LNCaP clone FGC (cell line): ENCODE measurements at regions not wholly inside any gene's neighbourhood (a gene's known extent, or its start where the extent isn't known, plus 50 kb on each side); places are given as distances from the start of the nearest gene placed in this dataset.

Experiments used
- DNase-seq: peaks from one replicate; pipeline ENCODE4 v3.0.0-alpha.2; 2011; ENCODE audit warnings: low read depth
- H3K4me3 ChIP-seq: 2 replicates; pipeline ENCODE4 v1.5.1; 2011; ENCODE audit warnings: mild to moderate bottlenecking, low read depth, low read length, control low read depth
- CTCF ChIP-seq: IDR thresholded peaks from 2 replicates; pipeline ENCODE4 v1.5.1; 2012; ENCODE audit warnings: mild to moderate bottlenecking; ENCODE audit not compliant: control insufficient read depth, insufficient read depth; ENCODE audit errors: extremely low read depth

DNA sequence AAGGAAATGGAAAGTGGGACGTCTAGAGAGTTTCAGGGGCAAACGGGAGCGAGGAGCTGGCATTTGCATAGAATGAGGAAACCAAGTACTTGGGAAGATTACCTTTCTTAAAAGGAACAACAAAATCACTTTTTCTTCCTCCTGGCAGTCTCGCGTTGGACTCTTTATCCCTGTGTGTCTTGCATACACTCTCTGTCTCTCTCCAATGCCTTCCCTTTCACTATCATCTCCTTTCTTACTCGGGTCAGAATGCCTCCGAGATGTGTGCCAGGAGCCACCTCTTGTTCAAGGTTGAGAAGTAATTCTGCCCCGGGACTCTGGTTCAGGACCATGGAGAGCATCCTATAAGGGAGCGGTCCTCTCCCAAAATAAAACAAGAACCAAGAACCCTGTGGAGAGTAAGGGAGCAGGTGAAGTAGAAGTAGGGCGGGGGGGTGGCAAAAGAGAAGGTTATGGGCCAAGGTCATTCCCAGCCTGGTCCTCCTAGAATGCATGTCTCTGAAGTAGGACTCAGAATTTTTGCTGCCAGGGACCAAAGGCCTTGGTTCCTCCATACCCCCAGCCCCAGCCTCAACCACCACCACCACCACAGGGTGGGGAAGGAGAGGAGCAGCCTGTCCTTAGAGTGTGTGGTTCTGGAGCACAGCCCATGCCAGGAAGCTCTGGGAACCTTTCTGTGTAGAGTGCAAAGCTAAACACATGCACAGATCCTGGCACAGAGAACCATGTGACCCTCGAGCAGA lies 72.1 kb upstream of the ARAP3 start:
- TF ChIP-seq CTCF: no peak
- DNase-seq: no peak
- no peak overlapping the region for H3K4me3 ChIP-seq

DNA sequence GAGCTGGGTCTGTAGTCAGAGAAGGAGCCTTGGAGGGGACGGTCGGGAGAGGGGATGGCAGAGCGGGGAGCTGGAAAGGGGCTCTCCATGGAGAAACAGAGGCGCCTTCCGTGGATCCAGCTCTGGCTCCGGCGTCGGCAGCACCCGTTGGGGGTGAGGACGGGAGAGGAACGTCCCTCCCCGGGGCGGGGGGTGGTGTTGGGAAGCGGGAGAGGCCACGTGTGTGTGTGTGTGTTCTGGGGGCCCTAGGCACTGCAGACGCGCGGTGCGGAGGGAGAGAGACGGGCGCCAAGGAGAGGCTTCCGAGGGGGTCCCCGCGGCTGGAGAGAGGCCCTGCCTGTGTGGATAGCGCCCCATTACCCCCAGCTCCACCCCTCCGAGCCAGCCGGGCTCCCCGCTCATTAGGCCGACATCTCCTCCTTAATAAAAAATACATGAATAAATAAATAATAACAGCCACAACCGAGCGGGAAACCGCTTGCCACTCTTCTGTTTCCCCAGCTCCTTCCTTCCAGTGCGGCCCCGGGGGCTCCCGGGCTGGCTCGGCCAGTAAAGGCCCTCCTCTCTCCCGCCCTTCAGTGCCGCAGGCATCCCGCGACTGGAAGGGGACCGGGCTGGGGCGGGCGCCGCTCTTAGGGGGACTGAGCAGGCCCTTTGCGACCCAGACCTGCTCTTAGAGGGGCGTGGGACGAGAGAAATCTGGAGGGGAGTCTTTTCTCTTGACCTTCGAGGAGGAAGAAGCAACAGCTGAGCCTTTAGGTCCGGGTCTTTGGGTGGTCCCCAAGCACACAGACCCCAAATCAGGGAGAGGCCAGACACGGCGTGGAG lies 71.3 kb upstream of the ARAP3 start:
- no peak overlapping the region for H3K4me3 ChIP-seq
- TF ChIP-seq CTCF: no peak
- DNase-seq: no peak

- peak; percentile 63 for DNase-seq
- no peak for TF ChIP-seq CTCF
- no peak overlapping the region for H3K4me3 ChIP-seq
These were observed 65.4 kb upstream of the ARAP3 start for GRCh38 chr5:141747152-141748141.

DNA sequence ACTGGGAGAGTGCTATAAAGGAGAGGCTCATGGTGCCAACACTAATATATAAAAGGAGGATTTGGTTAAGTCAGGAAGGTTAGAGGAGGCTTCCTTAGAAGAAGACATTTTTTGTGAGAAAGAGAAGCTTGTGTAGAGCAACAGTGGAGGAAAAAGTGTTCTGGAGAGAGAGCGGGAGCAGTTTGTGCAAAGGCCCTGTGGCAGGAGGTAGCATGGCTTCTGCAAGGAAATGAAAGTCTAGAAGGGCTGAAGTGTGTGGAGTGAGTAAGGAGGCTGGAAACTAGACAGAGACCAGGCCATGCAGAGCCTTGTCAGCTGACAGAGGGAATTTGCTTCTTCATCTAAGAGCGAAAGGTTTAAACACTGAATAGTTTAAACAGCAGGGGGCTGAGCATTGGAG lies 64.4 kb upstream of the ARAP3 start:
- no peak for TF ChIP-seq CTCF
- no peak overlapping the region for H3K4me3 ChIP-seq
- no peak for DNase-seq

DNA sequence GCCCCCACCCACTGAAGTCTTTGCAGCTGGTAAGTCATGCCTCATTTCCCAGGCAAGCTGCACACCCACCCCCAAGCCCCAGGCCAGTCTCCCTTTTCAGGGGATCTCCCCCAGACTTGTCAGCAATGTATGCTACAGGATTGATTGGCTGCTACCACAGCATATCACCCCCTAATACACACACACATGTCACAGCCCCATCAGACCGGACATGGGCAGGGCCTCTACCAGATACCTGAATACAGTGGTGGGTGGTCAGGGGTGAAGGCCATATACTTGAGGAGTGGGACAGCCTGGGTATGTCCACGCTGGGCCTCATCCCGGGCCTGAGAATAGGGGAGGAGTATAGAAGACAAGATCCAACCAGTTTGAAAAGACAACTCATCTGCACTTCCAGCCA lies 63.4 kb upstream of the ARAP3 start:
- no peak overlapping the region for H3K4me3 ChIP-seq
- DNase-seq: no peak
- no peak for TF ChIP-seq CTCF

GRCh38 chr5:141743866-141744272 lies 61.8 kb upstream of the ARAP3 start:
- TF ChIP-seq CTCF: no peak
- no peak for DNase-seq

More at GRCh38 chr5:141743866-141744272, 61.8 kb upstream of the ARAP3 start:
- H3K4me3 ChIP-seq: no peak overlapping the region
